Thyroid gland (tissue), 4 donors: ENCODE measurements at regions not wholly inside any gene's neighbourhood (a gene's known extent, or its start where the extent isn't known, plus 50 kb on each side); places are given as distances from the start of the nearest gene placed in this dataset.

Experiments
- DNase-seq, 2 donors: peaks; one replicate each; pipeline ENCODE4 v3.0.0-alpha.2; 2019
- H3K27ac ChIP-seq, 3 donors: fragments of 200-600 bp; sonication (generic); 1 replicate in 2 of 3; 2 replicates in 1 of 3; pipeline ENCODE4 v1.5.1; 2016 to 2019; ENCODE audit warnings: mild to moderate bottlenecking in 1 of 3, moderate library complexity in 1 of 3
- H3K27me3 ChIP-seq: fragments of 200-600 bp; sonication (generic); one replicate; pipeline ENCODE4 v1.5.1; 2019
- H3K36me3 ChIP-seq, 2 donors: fragments of 200-600 bp; sonication (generic); one replicate each; pipeline ENCODE4 v1.5.1; 2016 to 2019
- H3K4me1 ChIP-seq, 2 donors: fragments of 200-600 bp; sonication (generic); one replicate each; pipeline ENCODE4 v1.5.1; 2017 to 2019
- H3K4me3 ChIP-seq, 3 donors: fragments of 200-600 bp; sonication (generic); replicated peaks in 1 of 3; 1 replicate in 2 of 3; 2 replicates in 1 of 3; pipeline ENCODE4 v1.5.1; 2016; ENCODE audit warnings: mild to moderate bottlenecking in 1 of 3
- H3K9me3 ChIP-seq: fragments of 200-600 bp; sonication (generic); one replicate; pipeline ENCODE4 v1.5.1; 2017
- CTCF ChIP-seq, 6 experiments: fragments of 200-600 bp in 3 of 6; fragments of 450-650 bp in 3 of 6; sonication (generic) in 3 of 6; IDR thresholded peaks; one replicate each; pipeline ENCODE4 v1.5.1; 2016 to 2019; ENCODE audit warnings: antibody characterized with exemption in 6 of 6, mild to moderate bottlenecking in 2 of 6, inconsistent platforms in 1 of 6, moderate library complexity in 1 of 6
- POLR2A ChIP-seq, 2 donors: fragments of 450-650 bp; IDR thresholded peaks; one replicate each; pipeline ENCODE4 v1.6.1; 2017; ENCODE audit warnings: antibody characterized with exemption in 2 of 2, mild to moderate bottlenecking in 2 of 2, moderate library complexity in 1 of 2
- WGBS, 2 donors: methylation state at CpG; one replicate each; pipeline ENCODE4 v1.1.5; 2017; 5-methylcytosine and 5-hydroxymethylcytosine counted together
- intact Hi-C: fragments of 100-400 bp; cut with DNase I; formaldehyde crosslinking; loops from one replicate; pipeline ENCODE4 v1.15.1; 2023

DNA sequence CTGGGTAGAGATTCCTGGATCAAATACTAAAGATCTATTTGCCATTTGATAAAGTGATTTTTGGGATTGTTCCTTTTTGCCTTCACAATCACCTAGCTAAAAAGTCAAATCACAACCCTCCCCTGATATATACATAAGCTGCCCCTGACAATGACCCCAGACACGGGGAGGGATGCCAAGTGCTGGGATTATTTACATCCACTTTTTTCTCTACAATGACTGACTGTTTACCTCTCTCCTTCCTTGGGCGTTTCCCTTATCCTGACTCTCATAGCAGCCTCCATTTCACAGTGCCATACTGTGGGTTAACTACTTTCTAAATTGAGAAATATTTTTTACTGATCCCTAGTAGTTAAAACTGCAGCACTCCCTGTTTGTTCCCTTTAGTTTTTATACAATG is 150.8 kb upstream of the TMEM170B start:
- Histone ChIP-seq H3K27ac (no peak overlapping the region), H3K36me3 (no peaks in the 10 kb centered on the region), H3K27me3 (no peaks in the 10 kb centered on the region), H3K9me3 (no peaks in the 10 kb centered on the region), H3K4me3 (no peak overlapping the region), H3K4me1 (peaks cover 10 to 33% of the 10 kb centered on the region in 2 donors)
- WGBS, 2 donors, result 64 to 76% methylated on average over 2 of the region's 2 CpGs
- intact Hi-C loops, result no loop called here
- no peak for DNase-seq
- TF ChIP-seq CTCF (IDR thresholded peaks at IDR 0.05) (no peak), POLR2A (IDR thresholded peaks at IDR 0.05) (no peak)

- Histone ChIP-seq H3K9me3 (no peaks in the 10 kb centered on the region), H3K27me3 (no peaks in the 10 kb centered on the region), H3K36me3 (no peaks in the 10 kb centered on the region), H3K27ac (no peak overlapping the region), H3K4me1 (peaks cover 14 to 37% of the 10 kb centered on the region in 2 donors), H3K4me3 (no peak overlapping the region)
- DNase-seq, result no peak
- no peak for TF ChIP-seq POLR2A (IDR thresholded peaks at IDR 0.05)
- TF ChIP-seq CTCF (IDR thresholded peaks at IDR 0.05), result no peak
- 80 to 84% methylated on average over 4 of the region's 4 CpGs for WGBS, 2 donors
- intact Hi-C loops, result no loop called here
Observed at GRCh38 chr6:11386323-11386722, 151.2 kb upstream of the TMEM170B start.

DNA sequence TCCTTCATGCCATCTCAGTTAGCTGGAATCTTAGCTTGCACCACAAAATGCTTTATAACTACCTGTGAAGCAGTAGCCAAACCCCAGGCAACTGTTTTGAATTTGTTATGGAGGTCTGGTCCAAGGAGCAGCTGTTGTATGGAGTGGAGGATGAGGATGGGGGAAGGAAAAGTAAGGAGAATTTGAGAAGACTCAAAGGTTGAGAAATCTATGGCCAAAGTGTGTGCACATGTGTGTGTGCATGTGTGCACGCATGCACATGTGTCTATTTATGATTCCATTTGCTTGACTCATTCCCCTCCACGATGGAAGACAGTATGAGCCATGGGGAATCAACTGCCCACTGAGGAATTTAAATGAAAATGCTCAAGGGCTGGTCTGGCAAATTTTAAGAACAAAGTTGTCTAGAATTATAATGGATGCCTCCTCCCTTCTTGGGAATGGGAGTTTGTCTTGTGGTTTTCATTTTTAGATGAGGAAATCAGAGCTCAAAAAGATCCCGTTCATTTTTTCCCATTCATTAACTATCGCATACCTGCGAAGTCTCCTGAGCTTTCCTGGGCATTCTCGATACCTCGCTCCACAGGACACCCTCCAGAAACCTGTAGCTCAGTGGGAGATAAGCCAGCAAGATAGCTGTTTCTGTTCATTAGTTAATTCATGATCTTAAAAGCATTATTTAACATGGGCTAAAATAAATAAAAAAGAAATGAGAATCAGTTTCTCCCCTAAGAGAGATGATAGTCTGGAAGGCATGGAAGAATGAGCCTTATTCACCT is 152.3 kb upstream of the NEDD9 start:
- no peak overlapping the region for H3K27ac ChIP-seq
- TF ChIP-seq CTCF (IDR thresholded peaks at IDR 0.05) (no peak), POLR2A (IDR thresholded peaks at IDR 0.05) (no peak)
- WGBS, 2 donors, result 77 to 86% methylated on average over 7 of the region's 7 CpGs

GRCh38 chr6:11381801-11382513 is 149.5 kb upstream of the NEDD9 start:
- no peak overlapping the region for H3K4me3 ChIP-seq
- peak; percentile 40 to 53 for DNase-seq
- no peak for TF ChIP-seq CTCF (IDR thresholded peaks at IDR 0.05)
- TF ChIP-seq POLR2A (IDR thresholded peaks at IDR 0.05), result peak in 1 of 2 donors; percentile 27
- no peaks in the 10 kb centered on the region for H3K36me3 ChIP-seq
- peaks cover 16 to 36% of the 10 kb centered on the region in 2 donors for H3K4me1 ChIP-seq
- peak overlapping the region; percentile 44 to 82 (median 57) for H3K27ac ChIP-seq
- no peaks in the 10 kb centered on the region for H3K27me3 ChIP-seq
- no peaks in the 10 kb centered on the region for H3K9me3 ChIP-seq
- intact Hi-C loops, result no loop called here
- WGBS, 2 donors, result 67 to 77% methylated on average over 11 to 13 of the region's 13 CpGs

More for the DNA sequence above, 152.3 kb upstream of the NEDD9 start:
- peaks cover 22 to 47% of the 10 kb centered on the region in 2 donors for H3K4me1 ChIP-seq
- no peaks in the 10 kb centered on the region for H3K36me3 ChIP-seq
- no peak overlapping the region for H3K4me3 ChIP-seq
- no peaks in the 10 kb centered on the region for H3K9me3 ChIP-seq
- DNase-seq, result no peak
- no peaks in the 10 kb centered on the region for H3K27me3 ChIP-seq
- intact Hi-C loops, result no loop called here
